Hepatocyte (in vitro differentiated cells): ENCODE measurements at regions not wholly inside any gene's neighbourhood (a gene's known extent, or its start where the extent isn't known, plus 50 kb on each side); places are given as distances from the start of the nearest gene placed in this dataset.

Source experiments
- EZH2 ChIP-seq: fragments of 200-600 bp; sonication (generic); IDR thresholded peaks from 2 replicates; pipeline ENCODE4 v1.6.1; 2016; ENCODE audit warnings: antibody characterized with exemption, mild to moderate bottlenecking, borderline replicate concordance
- TF ChIP-seq, protein P1 (sequence below): fragments of 200-600 bp; sonication (generic); IDR thresholded peaks from 2 replicates; pipeline ENCODE4 v1.5.1; 2016; ENCODE audit warnings: antibody characterized with exemption, mild to moderate bottlenecking; ENCODE audit not compliant: poor library complexity

DNA sequence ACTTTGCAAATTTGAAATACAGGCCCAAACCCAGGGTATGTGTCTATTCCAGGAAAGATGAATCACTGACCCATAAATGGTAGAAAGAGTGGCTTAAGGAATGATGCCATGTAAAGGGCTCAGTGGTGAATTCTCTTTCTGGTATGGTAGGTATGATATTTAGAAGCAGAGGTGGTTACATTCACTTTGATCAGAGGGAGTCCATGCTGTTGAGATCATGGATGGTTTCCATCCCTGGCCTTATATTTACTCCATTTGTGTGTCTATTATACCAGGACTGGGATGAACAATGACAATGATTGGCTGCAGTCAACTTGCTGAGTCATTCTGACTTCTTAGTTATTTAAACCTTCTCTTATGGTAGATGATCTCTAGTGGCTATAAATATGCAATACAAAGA, 419.8 kb upstream of the LRRC4C start:
- TF ChIP-seq, protein P1, sequence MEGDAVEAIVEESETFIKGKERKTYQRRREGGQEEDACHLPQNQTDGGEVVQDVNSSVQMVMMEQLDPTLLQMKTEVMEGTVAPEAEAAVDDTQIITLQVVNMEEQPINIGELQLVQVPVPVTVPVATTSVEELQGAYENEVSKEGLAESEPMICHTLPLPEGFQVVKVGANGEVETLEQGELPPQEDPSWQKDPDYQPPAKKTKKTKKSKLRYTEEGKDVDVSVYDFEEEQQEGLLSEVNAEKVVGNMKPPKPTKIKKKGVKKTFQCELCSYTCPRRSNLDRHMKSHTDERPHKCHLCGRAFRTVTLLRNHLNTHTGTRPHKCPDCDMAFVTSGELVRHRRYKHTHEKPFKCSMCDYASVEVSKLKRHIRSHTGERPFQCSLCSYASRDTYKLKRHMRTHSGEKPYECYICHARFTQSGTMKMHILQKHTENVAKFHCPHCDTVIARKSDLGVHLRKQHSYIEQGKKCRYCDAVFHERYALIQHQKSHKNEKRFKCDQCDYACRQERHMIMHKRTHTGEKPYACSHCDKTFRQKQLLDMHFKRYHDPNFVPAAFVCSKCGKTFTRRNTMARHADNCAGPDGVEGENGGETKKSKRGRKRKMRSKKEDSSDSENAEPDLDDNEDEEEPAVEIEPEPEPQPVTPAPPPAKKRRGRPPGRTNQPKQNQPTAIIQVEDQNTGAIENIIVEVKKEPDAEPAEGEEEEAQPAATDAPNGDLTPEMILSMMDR = no peak
- TF ChIP-seq EZH2 = no peak
